Bronchial epithelial cell (primary cell): ENCODE measurements at regions not wholly inside any gene's neighbourhood (a gene's known extent, or its start where the extent isn't known, plus 50 kb on each side); places are given as distances from the start of the nearest gene placed in this dataset.

Source experiments
- DNase-seq: peaks from one replicate; pipeline ENCODE4 v3.0.0-alpha.2; 2010; ENCODE audit warnings: low read depth
- FAIRE-seq: peaks from 2 replicates; lab custom pipeline; 2011; peaks lifted over from hg19 to GRCh38; lab: Jason Lieb, UNC
- H3K27me3 ChIP-seq: 2 replicates; pipeline ENCODE4 v1.5.1; 2011; ENCODE audit warnings: low read length; ENCODE audit not compliant: control insufficient read depth, insufficient read depth
- H3K36me3 ChIP-seq: 2 replicates; pipeline ENCODE4 v1.5.1; 2011; ENCODE audit warnings: low read length; ENCODE audit not compliant: control insufficient read depth, insufficient read depth
- H3K4me3 ChIP-seq: 2 replicates; pipeline ENCODE4 v1.5.1; 2011; ENCODE audit warnings: mild to moderate bottlenecking, low read depth, low read length, control low read depth
- TF ChIP-seq, protein P1 (sequence below): IDR thresholded peaks from 2 replicates; pipeline ENCODE4 v1.5.1; 2011; ENCODE audit warnings: mild to moderate bottlenecking, moderate library complexity, low read length, control low read depth, inconsistent platforms; ENCODE audit not compliant: insufficient read depth, severe bottlenecking

DNA sequence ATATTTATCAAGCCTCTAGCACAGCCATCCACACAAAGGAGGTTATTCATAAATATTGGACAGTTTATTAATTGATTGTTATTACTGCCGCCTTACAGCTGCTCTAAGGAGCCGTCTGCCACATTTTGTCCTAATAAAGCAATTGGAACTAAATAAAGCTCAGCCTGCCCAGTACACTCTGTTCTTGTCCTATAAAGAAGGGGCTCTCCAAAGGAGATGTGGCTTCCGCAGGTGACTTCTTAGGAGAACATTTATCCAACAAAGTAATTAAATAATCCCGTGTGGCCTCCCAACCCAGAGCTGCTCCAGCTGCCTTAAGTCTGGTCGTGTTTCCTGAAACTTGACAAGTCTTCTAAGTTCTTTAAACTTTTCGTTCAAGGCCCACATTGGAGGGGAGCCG, 497.7 kb downstream of the NPHP4 start:
- FAIRE-seq, result no peak
- no peaks in the 10 kb centered on the region for H3K36me3 ChIP-seq
- TF ChIP-seq, protein P1, sequence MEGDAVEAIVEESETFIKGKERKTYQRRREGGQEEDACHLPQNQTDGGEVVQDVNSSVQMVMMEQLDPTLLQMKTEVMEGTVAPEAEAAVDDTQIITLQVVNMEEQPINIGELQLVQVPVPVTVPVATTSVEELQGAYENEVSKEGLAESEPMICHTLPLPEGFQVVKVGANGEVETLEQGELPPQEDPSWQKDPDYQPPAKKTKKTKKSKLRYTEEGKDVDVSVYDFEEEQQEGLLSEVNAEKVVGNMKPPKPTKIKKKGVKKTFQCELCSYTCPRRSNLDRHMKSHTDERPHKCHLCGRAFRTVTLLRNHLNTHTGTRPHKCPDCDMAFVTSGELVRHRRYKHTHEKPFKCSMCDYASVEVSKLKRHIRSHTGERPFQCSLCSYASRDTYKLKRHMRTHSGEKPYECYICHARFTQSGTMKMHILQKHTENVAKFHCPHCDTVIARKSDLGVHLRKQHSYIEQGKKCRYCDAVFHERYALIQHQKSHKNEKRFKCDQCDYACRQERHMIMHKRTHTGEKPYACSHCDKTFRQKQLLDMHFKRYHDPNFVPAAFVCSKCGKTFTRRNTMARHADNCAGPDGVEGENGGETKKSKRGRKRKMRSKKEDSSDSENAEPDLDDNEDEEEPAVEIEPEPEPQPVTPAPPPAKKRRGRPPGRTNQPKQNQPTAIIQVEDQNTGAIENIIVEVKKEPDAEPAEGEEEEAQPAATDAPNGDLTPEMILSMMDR, result no peak
- no peak overlapping the region for H3K4me3 ChIP-seq
- no peaks in the 10 kb centered on the region for H3K27me3 ChIP-seq
- no peak for DNase-seq

DNA sequence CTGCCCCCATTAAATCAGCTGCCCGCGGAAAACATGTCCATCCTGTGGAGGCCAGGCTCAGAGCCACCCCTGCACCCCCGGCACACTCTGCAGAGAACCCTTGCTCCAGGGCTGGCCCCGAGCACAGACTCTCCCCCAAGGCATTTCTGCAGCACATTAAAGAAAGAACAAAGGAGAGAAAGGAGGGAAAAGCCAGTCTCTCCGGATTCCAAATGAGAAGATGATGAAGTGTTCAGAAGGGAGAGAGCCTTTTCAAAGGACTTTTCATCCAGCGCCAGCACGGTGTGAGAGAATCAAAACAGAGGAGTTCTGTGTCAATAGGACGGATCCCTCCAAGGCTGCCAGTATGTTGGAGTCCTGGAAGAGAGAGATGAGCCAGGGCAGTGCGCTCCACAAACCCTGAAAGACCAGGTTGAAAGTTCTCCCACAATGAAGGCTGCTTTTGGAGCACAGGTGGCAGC, 498.3 kb downstream of the NPHP4 start:
- Histone ChIP-seq H3K36me3 (no peaks in the 10 kb centered on the region), H3K27me3 (no peaks in the 10 kb centered on the region), H3K4me3 (no peak overlapping the region)
- TF ChIP-seq, protein P1, result no peak
- DNase-seq (no peak), FAIRE-seq (no peak)

DNA sequence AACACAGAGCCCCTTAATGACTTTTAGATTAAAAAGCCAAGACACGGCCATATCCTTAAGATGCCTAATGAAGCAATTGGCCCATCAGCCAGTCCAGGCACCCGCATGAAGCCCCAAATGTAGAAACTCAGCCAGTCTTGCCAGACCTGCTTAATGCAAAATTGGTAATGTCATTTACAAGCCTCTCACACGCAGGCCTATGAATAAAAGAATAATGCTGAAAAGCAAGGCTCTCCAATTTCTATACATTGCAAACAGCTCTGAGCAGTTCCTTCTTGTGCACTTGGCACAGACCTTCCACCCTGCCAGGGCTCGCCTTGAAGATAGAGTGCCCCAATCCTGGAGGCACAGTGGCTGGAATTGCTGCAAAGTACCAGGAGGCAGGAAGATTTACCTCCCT, 498.9 kb downstream of the NPHP4 start:
- Histone ChIP-seq H3K27me3 (no peaks in the 10 kb centered on the region), H3K4me3 (no peak overlapping the region), H3K36me3 (no peaks in the 10 kb centered on the region)
- TF ChIP-seq, protein P1, result no peak
- FAIRE-seq, result no peak
- no peak for DNase-seq

DNA sequence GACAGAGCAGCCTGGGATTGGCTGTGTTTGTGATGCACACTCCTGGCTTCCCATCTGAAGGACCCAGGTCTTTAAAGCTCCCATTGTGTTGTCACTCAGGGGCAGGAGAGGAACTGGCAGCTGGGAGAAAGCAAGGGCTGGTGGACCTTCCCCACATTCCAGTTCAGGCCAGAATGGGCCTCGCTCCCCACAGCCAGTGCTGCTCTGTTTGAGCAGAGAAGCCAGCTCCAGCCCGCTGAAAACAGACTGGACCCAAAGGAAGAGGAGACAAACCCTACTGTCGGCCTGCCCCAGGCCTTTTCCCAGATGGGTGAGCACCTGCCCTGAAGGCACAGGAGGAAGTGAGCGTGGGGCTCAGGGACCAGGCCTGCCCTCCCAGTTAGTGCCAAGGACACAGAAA, 499.4 kb downstream of the NPHP4 start:
- TF ChIP-seq, protein P1, result no peak
- DNase-seq, result no peak
- no peak for FAIRE-seq
- Histone ChIP-seq H3K36me3 (no peaks in the 10 kb centered on the region), H3K4me3 (no peak overlapping the region), H3K27me3 (no peaks in the 10 kb centered on the region)

DNA sequence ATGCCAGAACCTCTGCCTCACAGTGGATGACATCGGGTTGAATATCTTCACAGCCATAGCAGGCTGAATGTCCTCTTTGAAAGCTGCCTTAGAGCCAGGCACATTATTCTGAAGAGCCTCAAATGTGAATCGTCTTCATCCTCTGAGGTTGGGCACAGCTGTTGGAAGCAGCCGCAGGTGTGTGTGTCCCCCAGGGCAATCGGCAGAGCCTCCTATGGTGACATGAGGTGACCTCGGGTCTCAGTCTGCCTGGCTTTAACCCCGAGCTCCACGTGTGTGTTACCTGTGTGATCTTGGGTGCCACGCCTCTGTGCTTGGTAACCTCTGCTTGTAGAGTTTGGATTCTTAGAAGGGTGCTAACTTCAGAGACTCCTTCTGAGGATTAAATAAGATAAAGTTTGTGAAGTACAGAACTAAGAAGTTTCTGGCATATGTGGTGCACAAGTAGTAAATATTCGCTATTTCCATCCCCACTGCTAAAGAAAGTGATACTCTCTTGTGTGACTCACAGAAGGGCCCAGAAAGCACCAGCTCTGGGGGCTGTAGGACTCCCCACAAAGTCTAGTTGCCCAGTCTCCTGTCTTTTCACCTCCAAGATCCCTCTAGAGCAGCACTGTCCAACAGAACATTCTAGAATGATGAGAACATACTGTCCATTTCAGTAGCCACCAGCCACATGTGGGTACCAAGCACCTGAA, 500.9 kb downstream of the NPHP4 start:
- FAIRE-seq, result no peak
- no peak for DNase-seq
- no peaks in the 10 kb centered on the region for H3K36me3 ChIP-seq

More for the DNA sequence above, 500.9 kb downstream of the NPHP4 start:
- H3K27me3 ChIP-seq, result no peaks in the 10 kb centered on the region
- TF ChIP-seq, protein P1, result no peak
- no peak overlapping the region for H3K4me3 ChIP-seq
